Esophagus squamous epithelium (tissue), 4 donors: ENCODE measurements at regions not wholly inside any gene's neighbourhood (a gene's known extent, or its start where the extent isn't known, plus 50 kb on each side); places are given as distances from the start of the nearest gene placed in this dataset.

Experiments
- CTCF ChIP-seq, 6 experiments: fragments of 450-650 bp in 4 of 6; fragments of 200-600 bp in 2 of 6; sonication (generic) in 2 of 6; IDR thresholded peaks; one replicate each; pipeline ENCODE4 v1.5.1; 2016 to 2019; ENCODE audit warnings: antibody characterized with exemption in 6 of 6, mild to moderate bottlenecking in 4 of 6, moderate library complexity in 4 of 6
- POLR2A ChIP-seq, 4 donors: fragments of 450-650 bp; IDR thresholded peaks; one replicate each; pipeline ENCODE4 v1.6.1; 2017; ENCODE audit warnings: antibody characterized with exemption in 4 of 4, mild to moderate bottlenecking in 4 of 4, moderate library complexity in 3 of 4

- TF ChIP-seq CTCF (IDR thresholded peaks at IDR 0.05): no peak
- no peak for TF ChIP-seq POLR2A (IDR thresholded peaks at IDR 0.05)
Observed at GRCh38 chr7:109898-110556, 82.3 kb upstream of the FAM20C start.
